DOHH2 (cell line): ENCODE measurements at regions not wholly inside any gene's neighbourhood (a gene's known extent, or its start where the extent isn't known, plus 50 kb on each side); places are given as distances from the start of the nearest gene placed in this dataset.
A peak's percentile ranks its signal among the peaks of the same experiment; 100 is the strongest.

Experiments used
- H3F3A ChIP-seq: fragments of 200-600 bp; sonication (generic), shearing (Covaris generic); 2 replicates; pipeline ENCODE4 v1.6.0; 2016; ENCODE audit warnings: antibody characterized with exemption, mild to moderate bottlenecking; ENCODE audit not compliant: control insufficient read depth, insufficient read depth
- H3K27ac ChIP-seq: fragments of 200-600 bp; sonication (generic); 2 replicates; pipeline ENCODE4 v1.5.1; 2014; ENCODE audit warnings: low read depth, mild to moderate bottlenecking, low read length, moderate library complexity
- H3K27me3 ChIP-seq: fragments of 200-600 bp; sonication (generic); 2 replicates; pipeline ENCODE4 v1.6.1; 2014; ENCODE audit warnings: mild to moderate bottlenecking, low read length, mixed read lengths; ENCODE audit not compliant: control insufficient read depth
- H3K36me3 ChIP-seq: fragments of 200-600 bp; sonication (generic); 2 replicates; pipeline ENCODE4 v1.6.1; 2014; ENCODE audit warnings: mild to moderate bottlenecking, low read length, moderate library complexity, mixed read lengths; ENCODE audit not compliant: control insufficient read depth
- H3K4me1 ChIP-seq: fragments of 200-600 bp; sonication (generic); 2 replicates; pipeline ENCODE4 v1.6.1; 2014; ENCODE audit warnings: mild to moderate bottlenecking, low read length, mixed read lengths; ENCODE audit not compliant: control insufficient read depth
- H3K4me2 ChIP-seq: fragments of 200-600 bp; sonication (generic); 2 replicates; pipeline ENCODE4 v1.6.0; 2014; ENCODE audit warnings: mild to moderate bottlenecking, low read length, moderate library complexity
- H3K4me3 ChIP-seq: fragments of 200-600 bp; sonication (generic); 2 replicates; pipeline ENCODE4 v1.5.1; 2014; ENCODE audit warnings: mild to moderate bottlenecking, low read length, mixed read lengths
- H3K79me2 ChIP-seq: fragments of 200-600 bp; sonication (generic); 2 replicates; pipeline ENCODE4 v1.6.1; 2014; ENCODE audit warnings: mild to moderate bottlenecking, low read length, mixed read lengths; ENCODE audit not compliant: control insufficient read depth
- H3K9me2 ChIP-seq: fragments of 200-600 bp; sonication (generic); replicated peaks from 2 replicates; pipeline ENCODE4 v1.6.1; 2014; ENCODE audit warnings: mild to moderate bottlenecking, low read length, mixed read lengths; ENCODE audit not compliant: control insufficient read depth
- H3K9me3 ChIP-seq: fragments of 200-600 bp; sonication (generic); 2 replicates; pipeline ENCODE4 v1.6.1; 2014; ENCODE audit warnings: antibody characterized with exemption, low read length, mixed read lengths; ENCODE audit not compliant: control insufficient read depth, insufficient read depth
- H4K20me1 ChIP-seq: fragments of 200-600 bp; sonication (generic); 2 replicates; pipeline ENCODE4 v1.6.0; 2014; ENCODE audit warnings: low read depth, mild to moderate bottlenecking, antibody characterized with exemption, low read length, moderate library complexity; ENCODE audit not compliant: control insufficient read depth, insufficient read depth
- EZH2phosphoT487 ChIP-seq: fragments of 200-600 bp; sonication (generic); IDR thresholded peaks from 2 replicates; pipeline ENCODE4 v1.6.1; 2017; ENCODE audit warnings: borderline replicate concordance, mild to moderate bottlenecking, antibody characterized with exemption, low read length, moderate library complexity, mixed read lengths
- TF ChIP-seq, protein P1 (sequence below): fragments of 200-600 bp; sonication (generic); IDR thresholded peaks from one replicate; pipeline ENCODE4 v1.5.1; 2014; ENCODE audit warnings: antibody characterized with exemption, mild to moderate bottlenecking, low read depth, low read length; ENCODE audit not compliant: poor library complexity, severe bottlenecking

DNA sequence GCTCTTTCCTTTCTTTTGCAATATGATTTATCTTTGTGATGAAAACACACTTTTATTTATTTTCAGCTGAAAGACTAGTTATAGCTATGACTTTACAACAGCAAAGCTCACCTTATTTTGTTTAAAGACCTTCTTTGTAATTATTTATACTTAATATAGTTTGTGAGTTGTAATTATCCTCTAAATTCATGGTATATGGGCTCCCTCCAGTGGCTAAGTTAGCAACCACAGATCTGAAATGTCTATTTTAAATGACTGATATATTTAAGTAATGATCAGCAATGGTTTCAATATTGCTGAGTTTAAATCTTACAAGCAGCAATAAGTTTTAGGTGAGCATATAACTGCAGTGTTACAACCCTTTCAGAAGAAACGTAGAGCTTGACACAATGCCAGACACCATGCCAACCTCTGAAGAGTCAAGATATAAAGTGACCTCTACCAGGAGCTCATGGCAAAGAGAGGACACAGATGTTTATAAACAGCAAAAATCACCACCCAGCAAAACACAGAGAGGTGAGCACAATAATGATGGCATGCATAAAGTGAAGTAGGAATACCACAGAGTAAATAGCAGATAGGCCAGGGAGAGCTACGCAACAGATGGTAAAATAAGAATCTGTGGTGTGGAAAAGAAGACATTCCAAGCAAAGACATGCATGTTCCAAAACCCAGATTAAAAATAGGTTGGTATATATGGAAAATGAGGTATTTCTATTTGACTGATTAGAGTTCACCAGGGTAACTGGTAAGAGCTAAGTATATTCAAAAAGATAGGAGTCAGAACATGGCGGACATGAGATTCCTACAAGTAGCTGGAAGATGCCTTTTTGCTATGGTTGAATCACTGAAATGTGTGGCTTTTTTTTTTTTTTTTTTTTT, 143.7 kb upstream of the ZNF385D start:
- Histone ChIP-seq H4K20me1 (no peaks in the 10 kb centered on the region), H3K79me2 (no peaks in the 10 kb centered on the region)

DNA sequence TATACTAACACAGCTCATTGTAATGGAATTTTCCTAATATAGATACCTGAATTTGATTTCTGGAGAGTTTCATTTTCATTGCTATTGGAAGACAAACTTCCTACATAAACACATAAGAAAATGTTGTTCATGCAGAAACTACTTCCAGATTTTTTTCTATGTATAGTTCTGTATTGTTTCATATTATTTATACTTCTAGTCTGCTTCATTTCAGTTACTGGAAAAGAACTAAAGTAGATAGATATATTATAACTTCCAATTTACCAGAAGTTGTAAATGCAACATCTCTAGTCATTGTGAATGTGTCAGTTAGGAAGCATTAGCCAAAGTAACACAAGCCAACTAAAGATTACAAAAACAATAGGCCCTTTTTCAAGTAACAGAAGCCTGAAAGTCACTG, 147.3 kb upstream of the ZNF385D start:
- no peaks in the 10 kb centered on the region for H3K4me1 ChIP-seq
- no peak overlapping the region for H3K27ac ChIP-seq
- no peaks in the 10 kb centered on the region for H3K9me2 ChIP-seq
- H3K79me2 ChIP-seq, result no peaks in the 10 kb centered on the region
- no peak overlapping the region for H3K4me2 ChIP-seq
- H4K20me1 ChIP-seq, result no peaks in the 10 kb centered on the region
- no peak overlapping the region for H3K4me3 ChIP-seq
- TF ChIP-seq EZH2phosphoT487, result no peak
- TF ChIP-seq, protein P1, sequence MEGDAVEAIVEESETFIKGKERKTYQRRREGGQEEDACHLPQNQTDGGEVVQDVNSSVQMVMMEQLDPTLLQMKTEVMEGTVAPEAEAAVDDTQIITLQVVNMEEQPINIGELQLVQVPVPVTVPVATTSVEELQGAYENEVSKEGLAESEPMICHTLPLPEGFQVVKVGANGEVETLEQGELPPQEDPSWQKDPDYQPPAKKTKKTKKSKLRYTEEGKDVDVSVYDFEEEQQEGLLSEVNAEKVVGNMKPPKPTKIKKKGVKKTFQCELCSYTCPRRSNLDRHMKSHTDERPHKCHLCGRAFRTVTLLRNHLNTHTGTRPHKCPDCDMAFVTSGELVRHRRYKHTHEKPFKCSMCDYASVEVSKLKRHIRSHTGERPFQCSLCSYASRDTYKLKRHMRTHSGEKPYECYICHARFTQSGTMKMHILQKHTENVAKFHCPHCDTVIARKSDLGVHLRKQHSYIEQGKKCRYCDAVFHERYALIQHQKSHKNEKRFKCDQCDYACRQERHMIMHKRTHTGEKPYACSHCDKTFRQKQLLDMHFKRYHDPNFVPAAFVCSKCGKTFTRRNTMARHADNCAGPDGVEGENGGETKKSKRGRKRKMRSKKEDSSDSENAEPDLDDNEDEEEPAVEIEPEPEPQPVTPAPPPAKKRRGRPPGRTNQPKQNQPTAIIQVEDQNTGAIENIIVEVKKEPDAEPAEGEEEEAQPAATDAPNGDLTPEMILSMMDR, result no peak
- no peaks in the 10 kb centered on the region for H3F3A ChIP-seq
- H3K27me3 ChIP-seq, result no peaks in the 10 kb centered on the region
- no peaks in the 10 kb centered on the region for H3K36me3 ChIP-seq
- H3K9me3 ChIP-seq, result no peaks in the 10 kb centered on the region

More for the DNA sequence above, 143.7 kb upstream of the ZNF385D start:
- Histone ChIP-seq H3K27me3 (no peaks in the 10 kb centered on the region), H3K4me1 (no peaks in the 10 kb centered on the region), H3K4me2 (no peak overlapping the region), H3K9me3 (no peaks in the 10 kb centered on the region), H3K27ac (no peak overlapping the region), H3K36me3 (no peaks in the 10 kb centered on the region), H3F3A (no peaks in the 10 kb centered on the region), H3K4me3 (no peak overlapping the region), H3K9me2 (no peaks in the 10 kb centered on the region)
- TF ChIP-seq, protein P1, result peak; percentile 27
- TF ChIP-seq EZH2phosphoT487, result no peak

DNA sequence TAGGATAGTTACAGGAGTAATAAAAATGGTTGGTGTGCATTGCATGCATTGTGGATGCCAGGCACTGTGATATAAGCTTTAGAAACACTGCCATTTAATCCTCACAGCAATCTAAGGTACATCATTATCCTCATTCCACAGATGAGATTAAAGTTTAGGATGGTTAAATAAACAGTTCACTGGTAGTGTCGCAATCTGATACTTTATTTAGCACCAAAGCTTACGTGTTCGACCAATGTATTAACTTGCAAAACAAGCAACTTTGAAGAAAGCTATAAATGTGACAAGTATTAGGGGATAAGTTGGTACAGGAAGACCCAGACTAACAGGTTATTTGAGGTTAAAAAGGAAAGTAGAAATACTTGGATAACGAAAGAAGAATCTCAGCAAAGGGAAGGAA, 150.5 kb upstream of the ZNF385D start:
- H3K27me3 ChIP-seq, result no peaks in the 10 kb centered on the region
- no peak overlapping the region for H3K4me2 ChIP-seq
- H3K4me1 ChIP-seq, result no peaks in the 10 kb centered on the region
- H4K20me1 ChIP-seq, result no peaks in the 10 kb centered on the region
- H3K27ac ChIP-seq, result no peak overlapping the region
- no peaks in the 10 kb centered on the region for H3K9me3 ChIP-seq
- no peaks in the 10 kb centered on the region for H3K9me2 ChIP-seq
- no peaks in the 10 kb centered on the region for H3F3A ChIP-seq
- no peaks in the 10 kb centered on the region for H3K79me2 ChIP-seq
- H3K4me3 ChIP-seq, result no peak overlapping the region
- no peak for TF ChIP-seq EZH2phosphoT487
- TF ChIP-seq, protein P1, result no peak
- no peaks in the 10 kb centered on the region for H3K36me3 ChIP-seq
